GM19043 (cell line): ENCODE measurements at regions not wholly inside any gene's neighbourhood (a gene's known extent, or its start where the extent isn't known, plus 50 kb on each side); places are given as distances from the start of the nearest gene placed in this dataset.
A peak's percentile ranks its signal among the peaks of the same experiment; 100 is the strongest.

Source experiments
- ATAC-seq: cut with Tn5 transposase; IDR thresholded peaks from one replicate; pipeline ENCODE4 v1.9.1; 2021; ENCODE audit warnings: low read depth; ENCODE audit not compliant: unreplicated experiment

- peak; percentile 98 for ATAC-seq
These were observed 157.6 kb downstream of the HERPUD2 start for GRCh38 chr7:35537067-35538023.

DNA sequence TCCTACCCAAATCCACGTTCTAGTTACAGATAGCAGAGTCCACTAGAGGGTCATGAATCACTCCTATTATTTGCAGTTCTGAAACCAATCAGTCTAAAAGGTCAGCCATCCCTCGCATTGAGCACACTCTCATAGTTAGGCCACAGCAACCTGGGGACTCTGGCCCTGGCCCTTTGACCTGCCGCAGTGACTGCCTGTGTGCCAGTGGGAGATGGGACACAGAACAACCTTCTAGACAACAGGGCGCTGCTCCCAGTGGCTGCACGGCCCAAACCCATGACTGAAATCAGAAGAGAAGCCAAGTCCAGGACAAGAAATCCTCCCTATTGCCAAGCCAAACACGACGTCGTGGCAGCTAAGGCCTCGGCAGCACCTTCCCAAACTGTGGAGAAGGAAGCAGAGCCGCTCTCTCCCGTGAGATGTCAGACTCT lies 158.5 kb downstream of the HERPUD2 start:
- no peak for ATAC-seq

GRCh38 chr7:35533902-35534301 lies 161.0 kb downstream of the HERPUD2 start:
- no peak for ATAC-seq

GRCh38 chr7:35530124-35531109 lies 164.5 kb downstream of the HERPUD2 start:
- no peak for ATAC-seq

DNA sequence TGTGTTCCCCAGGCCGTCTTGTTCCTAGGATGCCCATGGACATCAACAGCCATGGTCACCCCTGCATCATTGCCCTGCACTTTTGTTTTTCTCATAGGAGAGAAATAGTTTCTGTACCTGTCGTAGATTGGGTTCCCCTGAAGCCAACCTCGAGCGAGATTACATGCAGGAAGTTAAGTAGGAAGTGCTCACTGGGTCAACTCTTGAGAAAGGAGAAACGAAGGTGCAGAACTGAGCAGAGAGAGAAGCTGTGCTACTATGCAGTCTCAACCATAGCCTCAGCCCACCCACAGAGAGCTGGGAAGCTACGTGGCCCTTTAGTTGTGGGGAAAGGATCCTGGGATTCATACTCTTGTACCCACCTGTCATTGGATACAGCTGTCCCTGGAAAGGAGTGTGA lies 165.2 kb downstream of the HERPUD2 start:
- no peak for ATAC-seq

GRCh38 chr7:35528381-35528977 lies 166.5 kb downstream of the HERPUD2 start:
- ATAC-seq: no peak

- no peak for ATAC-seq
These were observed 168.3 kb downstream of the HERPUD2 start for GRCh38 chr7:35526645-35527044.

- no peak for ATAC-seq
These were observed 170.7 kb downstream of the HERPUD2 start for GRCh38 chr7:35524112-35524804.

GRCh38 chr7:35523292-35523691 lies 171.6 kb downstream of the HERPUD2 start:
- no peak for ATAC-seq

GRCh38 chr7:35522697-35523096 lies 172.2 kb downstream of the HERPUD2 start:
- no peak for ATAC-seq

GRCh38 chr7:35521941-35522340 lies 173.0 kb downstream of the HERPUD2 start:
- no peak for ATAC-seq

DNA sequence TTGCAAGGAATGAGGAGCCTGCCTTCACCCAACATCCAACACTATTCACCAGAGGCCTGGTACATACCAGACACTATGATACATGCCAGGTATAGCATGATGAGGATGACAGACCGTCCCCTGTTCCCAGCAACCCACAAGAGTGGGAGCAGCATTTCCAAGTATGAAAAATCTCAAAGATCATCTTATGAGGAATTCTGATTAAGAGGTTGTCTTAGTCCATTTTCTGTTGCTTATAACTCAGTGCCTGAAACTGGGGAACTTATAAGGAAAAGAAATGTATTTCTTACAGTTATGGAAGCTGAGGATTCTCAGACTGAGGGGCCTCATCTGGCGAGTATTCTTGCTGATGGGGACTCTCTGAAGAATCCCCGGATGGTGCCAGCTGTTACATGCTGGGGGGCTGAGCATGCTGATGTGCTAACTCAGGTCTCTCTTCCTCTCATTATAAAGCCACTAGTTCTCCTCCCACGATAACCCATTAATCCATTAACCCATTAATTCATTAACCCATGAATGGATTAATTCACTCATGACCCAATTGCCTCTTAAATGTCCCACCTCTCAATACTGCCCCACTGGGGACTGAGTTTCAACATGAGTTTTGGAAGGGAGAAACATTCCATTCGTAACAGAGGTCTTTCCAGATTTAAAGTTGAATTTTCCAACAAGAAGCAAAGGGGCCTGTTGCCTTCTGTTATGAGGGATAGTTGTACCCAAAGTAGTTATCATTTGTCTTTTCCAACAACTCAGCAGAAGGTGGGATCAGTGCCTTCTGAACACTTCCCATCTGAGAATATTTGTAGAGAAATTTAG lies 173.9 kb downstream of the HERPUD2 start:
- no peak for ATAC-seq

DNA sequence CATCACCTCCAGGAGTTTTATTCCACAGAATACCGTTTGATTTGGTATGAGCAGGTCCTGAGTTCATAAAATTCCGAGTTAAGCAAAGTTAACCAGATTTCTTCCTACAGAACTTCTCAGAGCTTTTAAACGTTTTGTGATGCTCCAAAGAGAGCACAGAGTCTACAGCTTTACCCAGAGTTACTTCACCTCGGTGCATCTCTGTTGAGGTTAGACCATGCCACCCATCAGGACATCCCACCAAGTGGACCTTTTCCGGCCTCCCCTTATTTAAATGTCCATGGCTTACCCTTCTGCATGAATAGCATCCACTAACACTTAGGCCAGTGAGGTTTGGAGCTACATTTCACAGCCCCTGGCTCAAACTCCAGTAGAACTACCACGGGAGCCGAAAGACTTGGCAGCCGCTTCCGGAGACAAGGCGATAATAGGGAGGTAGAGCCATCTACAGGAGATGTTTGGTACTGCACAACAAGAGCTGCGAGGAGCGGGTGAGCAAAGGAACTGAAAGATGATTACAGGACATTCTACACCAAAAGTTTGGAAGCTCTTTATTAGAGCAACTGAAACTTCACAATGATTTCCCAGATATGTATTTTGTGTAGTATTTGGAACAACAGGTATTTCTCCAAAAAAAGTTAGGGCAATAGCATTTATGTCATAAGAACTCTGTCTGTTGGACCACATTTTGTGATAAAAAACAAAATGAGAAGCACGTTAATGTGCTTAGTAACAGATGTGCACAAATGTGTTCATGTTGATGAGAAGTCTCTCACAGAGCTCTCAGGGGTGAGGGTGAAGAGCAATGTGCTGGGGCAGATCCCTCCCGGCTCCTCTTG lies 174.7 kb downstream of the HERPUD2 start:
- peak; percentile 94 for ATAC-seq

GRCh38 chr7:35518767-35519166 lies 176.2 kb downstream of the HERPUD2 start:
- no peak for ATAC-seq

DNA sequence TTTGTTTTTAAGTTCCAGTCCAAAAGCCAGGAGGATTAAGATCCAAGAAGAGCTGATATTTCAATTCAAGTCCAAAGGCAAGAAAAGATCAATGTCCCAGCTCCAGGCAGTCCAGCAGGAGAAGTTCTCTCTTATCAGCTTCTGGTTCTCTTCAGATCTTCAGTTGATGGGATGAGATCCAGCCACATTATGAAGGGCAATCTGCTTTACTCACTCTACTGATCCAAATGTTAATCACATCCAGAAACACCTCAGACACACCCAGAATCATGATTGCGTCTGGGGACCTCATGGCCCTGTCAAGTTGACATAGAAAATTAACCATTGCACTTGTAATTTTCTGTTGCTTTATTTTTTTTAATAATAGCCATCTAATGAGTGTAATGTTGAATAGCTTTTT lies 178.4 kb downstream of the HERPUD2 start:
- ATAC-seq: no peak

DNA sequence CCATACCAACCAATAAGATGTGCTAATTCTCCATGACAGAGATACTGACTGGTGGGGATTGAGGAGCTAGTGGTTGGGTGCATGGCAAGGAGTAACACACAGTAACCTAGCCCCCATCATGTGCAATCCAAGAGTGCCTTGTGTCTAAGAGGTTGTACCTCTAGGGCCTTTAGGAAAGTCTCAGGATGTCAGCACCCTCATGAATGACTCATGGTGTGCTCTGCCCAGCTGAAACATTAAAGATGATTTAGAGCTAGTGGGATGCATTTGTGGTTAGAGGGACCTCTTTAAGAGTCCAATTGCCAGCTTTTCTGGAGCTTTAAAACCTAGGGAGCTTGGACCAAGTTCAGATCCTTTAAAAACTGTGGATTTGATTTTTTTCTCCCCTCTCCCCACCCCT lies 181.1 kb downstream of the HERPUD2 start:
- ATAC-seq: no peak

- ATAC-seq: no peak
These were observed 181.7 kb downstream of the HERPUD2 start for GRCh38 chr7:35513195-35513594.

DNA sequence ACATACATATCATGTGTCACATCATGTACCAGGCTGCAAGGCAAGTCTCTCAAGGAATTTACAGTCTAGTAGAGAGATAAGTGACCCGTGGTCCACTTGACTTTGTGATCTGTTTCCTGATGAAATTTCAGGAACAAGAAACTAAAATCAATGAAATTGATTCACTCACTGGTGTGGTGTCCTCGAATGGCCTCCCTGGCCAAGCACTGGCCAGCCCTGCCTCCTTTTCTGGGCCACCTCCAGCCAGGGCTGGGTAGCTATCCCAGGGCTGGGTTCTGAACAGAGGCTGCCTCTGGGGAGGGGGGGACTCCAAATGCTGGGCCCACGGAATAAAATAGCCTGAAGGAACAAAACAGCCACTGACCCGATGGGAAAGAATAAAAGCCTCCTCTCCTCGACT lies 182.2 kb downstream of the HERPUD2 start:
- ATAC-seq: no peak
